Fibroblast of skin of scalp (primary cell): ENCODE measurements at regions not wholly inside any gene's neighbourhood (a gene's known extent, or its start where the extent isn't known, plus 50 kb on each side); places are given as distances from the start of the nearest gene placed in this dataset.
"Not testable (repeated sequence)": the region's sequence is repeated elsewhere in the genome, so short reads cannot be mapped to it uniquely, and the experiment has no call there.

Experiments
- DNase-seq: peaks from one replicate; pipeline ENCODE4 v3.0.0-alpha.2; 2013

GRCh38 chr3:75325716-75326115, 338.4 kb upstream of the FRG2C start:
- no peak for DNase-seq

DNA sequence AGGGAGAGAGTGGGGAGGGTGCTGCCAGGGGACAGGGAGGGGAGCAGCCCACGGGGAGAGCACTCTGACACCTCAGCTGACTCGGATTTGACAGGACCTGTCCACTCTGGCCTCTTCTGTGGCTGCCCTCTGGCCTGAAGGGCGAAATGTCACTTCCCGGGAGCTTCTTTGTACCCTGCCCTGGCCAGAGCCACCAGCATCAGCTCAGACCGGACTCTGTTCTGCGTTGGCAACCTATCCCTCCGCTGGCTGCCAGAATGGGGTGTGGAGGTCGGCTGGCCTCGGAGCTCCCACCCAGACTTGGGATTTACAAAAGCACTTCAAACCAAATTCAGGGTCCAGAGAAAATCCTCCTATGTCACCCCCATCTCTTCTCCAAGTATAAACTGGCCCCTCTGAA, 336.7 kb upstream of the FRG2C start:
- DNase-seq = no peak

DNA sequence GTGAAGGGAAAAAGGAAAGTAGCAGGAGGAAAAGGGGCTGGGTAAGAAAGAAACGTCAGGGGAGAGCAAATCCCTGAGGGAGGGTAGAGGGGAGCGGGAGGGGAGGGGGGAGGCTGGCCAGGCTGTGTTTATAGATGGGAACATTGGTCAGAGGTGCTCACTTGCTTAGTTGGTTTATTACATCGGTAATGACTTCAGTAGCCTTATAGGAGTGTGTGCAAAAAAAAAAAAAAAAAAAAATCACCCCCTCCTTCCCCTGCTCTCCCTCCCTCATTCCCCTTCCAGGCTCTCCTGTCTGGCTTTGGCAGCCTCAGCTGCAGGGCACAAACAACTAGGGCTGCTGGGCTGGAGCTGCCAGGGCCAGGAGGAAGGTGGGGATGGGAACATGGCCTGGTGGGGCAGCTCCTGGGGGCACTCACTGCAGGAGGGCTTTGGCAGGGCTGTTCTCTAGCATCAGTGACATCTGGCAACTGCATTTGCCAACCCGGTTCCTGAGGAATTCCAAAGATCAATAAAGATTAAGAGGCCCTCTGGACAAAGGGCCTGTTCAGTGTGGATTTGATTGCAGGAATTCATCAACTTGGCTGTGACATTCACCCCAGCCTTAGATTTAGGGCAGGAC, 334.5 kb upstream of the FRG2C start:
- no peak for DNase-seq

DNA sequence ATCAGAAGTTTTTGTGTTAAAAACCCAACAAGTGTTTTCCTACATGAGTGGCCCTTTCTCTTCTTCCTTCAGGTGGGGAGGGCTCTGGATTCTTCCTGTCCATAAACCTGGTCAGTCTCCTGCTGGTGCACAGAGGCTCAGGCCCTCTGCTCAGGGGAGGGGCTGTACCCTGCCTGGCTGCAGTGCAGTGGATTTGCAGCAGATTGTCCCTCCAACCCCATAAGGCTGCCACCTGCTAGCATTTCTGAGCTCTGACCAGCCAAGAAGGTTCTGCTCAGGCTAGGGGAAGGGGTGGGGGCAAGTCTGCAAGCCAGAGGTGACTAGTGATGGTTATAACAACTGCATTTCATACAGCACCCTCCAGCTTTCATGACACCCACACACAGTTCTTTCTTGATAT, 333.7 kb upstream of the FRG2C start:
- DNase-seq = not testable (repeated sequence)

DNA sequence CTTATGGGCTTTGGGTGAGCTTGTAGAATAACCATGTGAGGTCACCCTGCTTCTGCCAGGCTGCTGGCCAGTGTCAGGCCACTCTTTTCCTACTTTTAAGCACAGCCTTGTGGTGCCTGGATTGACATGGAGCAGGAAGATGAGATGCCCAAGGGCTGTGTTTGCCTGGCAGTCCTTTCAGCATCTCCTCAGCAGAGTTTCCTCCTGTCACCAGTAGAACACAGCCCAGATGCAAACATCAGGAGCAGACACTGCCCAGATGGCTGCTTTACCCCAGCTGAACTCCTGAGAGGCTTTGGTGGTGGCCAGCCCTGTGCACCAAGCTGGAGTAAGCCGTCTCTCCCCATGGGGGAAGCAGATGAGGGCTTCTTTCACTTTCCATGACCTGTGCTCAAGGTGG, 332.0 kb upstream of the FRG2C start:
- not testable (repeated sequence) for DNase-seq

GRCh38 chr3:75332794-75333193, 331.3 kb upstream of the FRG2C start:
- no peak for DNase-seq

GRCh38 chr3:75334299-75334698, 329.8 kb upstream of the FRG2C start:
- no peak for DNase-seq

DNA sequence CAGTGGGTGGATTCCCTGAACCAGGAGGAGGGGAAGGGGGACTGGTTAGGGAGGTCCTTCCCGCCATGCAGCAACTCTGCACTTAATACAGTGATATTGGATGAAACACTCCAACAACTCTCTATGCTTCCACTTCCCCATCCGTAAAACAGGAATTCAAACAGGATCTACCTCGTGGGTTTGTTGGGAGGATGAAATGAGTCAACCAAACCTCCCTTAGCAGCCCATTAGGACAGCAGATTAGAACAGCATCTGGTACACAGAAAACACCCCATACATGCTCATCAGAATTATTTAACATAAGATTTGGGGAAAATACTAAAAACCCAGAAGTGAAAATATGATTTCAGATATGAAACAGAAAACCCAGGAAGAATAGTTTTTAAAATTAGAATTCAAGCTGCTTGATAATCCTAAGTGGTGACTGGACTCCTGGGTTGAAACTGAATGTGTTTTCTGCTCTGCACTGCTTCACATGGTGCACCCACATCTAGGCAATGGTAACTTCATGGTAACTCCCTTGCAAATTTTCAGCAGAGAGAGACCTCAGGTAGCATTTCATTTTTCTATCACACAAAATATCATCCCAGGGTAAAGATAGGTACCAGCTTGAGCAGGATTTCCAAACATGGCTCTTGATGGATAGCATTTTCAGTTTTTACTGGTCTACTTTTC, 326.8 kb upstream of the FRG2C start:
- DNase-seq = no peak

DNA sequence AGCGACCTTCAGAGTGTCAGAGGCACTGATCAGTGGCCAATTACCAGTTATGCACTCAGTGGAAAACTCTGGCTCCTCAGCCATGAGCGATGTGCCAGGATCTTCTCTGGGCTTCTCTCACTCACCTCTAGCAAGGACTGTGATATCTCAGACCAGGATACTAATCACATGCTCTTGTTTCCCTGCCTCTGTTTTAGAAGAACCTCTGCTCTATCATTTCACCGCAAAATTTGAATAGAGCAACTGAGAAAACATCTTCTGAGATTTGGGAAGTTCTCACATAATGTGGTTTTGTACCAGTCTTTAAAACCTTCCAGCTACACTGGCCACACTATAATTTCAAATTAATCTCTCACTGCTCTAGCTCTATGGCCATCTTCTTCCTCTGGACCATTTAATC, 325.8 kb upstream of the FRG2C start:
- DNase-seq = no peak

GRCh38 chr3:75341324-75342067, 322.6 kb upstream of the FRG2C start:
- peak; percentile 11 for DNase-seq

GRCh38 chr3:75342425-75342824, 321.7 kb upstream of the FRG2C start:
- DNase-seq = no peak

DNA sequence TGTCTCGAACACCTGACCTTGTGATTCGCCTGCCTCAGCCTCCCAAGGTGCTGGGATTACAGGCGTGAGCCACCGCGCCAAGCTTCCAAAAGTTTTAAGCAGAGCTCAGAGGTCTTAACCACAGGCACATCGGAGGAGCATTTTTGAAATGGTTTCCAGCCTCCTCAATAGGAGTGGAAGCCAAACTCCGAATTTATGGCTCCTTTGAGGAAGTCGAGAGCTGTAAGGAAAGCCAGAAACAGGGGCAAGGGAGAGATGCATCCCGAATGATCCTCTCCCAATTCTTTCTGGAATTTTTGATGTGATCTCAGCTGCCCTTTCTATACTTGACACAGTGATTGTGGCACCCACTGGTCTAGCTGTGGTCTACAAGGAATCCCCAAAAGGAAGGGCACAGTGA, 313.6 kb upstream of the FRG2C start:
- DNase-seq = not testable (repeated sequence)

DNA sequence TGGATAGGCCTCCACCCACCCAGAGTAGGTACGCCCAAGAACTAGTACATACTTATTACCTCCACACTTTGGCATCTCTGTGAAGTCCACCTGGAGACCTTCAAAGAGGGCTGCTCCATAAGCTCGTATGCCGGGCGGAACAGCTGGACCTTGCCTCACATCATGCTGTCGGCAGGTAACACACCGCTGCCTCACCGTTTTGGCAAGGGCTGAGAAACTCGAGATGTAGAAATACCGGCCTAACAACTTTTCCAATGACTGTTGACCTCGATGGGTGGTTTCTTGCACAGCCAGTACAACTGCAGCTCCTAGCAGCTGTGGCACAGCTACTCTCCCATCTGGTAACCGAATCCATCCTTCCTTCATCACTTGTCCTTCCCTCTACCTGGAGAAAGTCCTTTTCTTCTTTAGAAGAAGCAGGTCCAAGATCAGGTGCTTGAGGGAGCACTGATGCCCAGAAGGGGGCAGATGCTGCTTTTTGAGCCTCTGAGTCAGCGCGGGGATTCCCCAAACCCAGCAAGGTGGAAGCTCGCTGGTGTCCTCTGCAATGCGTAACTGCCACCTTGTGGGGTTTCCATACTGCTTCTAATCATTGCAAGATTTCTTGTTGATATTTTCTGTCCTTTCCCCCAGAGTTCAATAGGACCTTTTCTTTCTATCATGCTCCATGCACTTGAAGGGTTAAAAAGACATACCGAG, 301.9 kb upstream of the FRG2C start:
- not testable (repeated sequence) for DNase-seq

DNA sequence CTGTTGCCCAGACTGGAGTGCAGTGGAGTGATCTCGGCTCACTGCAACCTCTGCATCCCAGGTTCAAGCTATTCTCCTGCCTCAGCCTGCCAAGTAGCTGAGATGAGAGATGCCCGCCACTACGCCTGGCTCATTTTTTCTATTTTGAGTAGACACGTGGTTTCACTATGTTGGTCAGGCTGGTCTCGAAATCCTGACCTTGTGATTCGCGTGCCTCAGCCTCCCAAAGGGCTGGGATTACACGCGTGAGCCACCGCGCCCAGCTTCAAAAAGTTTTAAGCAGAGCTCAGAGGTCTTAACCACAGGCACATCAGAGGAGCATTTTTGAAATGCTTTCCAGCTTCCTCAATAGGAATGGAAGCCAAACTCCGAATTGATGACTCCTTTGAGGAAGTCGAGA, 291.2 kb upstream of the FRG2C start:
- peak; percentile 8 for DNase-seq

GRCh38 chr3:75379840-75380239, 284.3 kb upstream of the FRG2C start:
- not testable (repeated sequence) for DNase-seq

GRCh38 chr3:75380276-75380771, 283.8 kb upstream of the FRG2C start:
- DNase-seq = no peak

DNA sequence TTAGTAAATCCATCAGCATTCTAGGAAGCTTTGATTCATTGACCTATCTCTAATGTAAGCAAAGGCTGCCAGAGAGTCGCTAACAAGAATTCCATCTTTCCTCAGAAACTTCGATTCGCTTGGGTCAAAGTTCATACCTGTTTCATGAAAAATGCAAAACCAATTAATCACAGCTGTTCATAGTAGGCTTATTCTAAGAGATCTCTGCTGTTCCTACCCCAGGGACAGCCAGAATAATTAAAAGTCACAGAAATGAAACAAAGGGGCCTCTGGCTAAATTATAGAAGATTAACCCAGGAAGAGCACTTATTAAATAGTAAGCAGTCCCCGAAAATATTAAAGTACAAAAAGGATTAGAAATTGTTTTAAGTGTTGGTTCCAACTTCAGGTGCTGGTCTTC, 280.1 kb upstream of the FRG2C start:
- not testable (repeated sequence) for DNase-seq

DNA sequence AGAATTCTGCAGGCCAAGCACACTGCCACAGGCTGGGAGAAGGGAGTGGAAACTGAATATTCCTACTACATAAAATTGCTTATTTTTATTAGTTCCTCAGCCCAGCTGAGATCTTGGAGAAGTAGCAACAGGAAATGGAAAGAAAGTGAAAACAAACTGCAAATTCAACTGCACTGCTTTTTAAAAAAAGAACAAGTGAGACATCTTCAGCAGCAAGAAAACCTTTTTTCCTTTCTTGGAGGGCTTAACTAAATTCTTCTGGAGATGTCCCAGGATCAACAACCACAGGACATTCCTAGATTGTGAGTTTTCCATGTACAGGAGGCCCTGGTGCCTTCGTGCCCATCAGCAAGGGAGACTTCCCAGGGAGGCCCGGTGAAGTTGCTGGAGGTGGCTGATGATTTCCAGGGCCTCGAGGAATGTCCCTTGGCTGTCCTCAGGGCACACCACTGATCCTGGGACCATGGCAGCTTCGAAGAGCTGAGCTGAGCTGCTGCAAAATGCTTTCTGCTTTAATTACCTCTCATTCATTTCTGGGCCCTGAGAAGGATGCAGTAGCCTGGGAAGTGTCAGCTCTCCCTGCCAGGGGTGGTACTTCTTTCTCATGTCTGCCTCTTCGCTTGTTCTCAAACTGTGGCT, 275.5 kb upstream of the FRG2C start:
- DNase-seq = peak; percentile 64

DNA sequence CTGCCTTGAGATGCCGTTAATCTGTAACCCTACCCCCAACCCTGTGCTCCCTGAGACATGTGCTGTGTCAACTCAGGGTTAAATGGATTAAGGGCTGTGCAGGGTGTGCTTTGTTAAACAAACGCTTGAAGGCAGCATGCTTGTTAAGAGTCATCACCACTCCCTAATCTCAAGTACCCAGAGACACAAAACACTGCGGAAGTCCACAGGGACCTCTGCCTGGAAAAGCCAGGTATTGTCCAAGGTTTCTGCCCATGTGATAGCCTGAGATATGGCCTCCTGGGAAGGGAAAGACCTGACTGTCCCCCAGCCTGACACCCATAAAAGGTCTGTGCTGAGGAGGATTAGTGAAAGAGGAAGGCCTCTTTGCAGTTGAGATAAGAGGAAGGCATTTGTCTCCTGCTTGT, 270.8 kb upstream of the FRG2C start:
- DNase-seq = not testable (repeated sequence)

- DNase-seq = not testable (repeated sequence)
Measured at GRCh38 chr3:75394102-75394501, 270.0 kb upstream of the FRG2C start.

DNA sequence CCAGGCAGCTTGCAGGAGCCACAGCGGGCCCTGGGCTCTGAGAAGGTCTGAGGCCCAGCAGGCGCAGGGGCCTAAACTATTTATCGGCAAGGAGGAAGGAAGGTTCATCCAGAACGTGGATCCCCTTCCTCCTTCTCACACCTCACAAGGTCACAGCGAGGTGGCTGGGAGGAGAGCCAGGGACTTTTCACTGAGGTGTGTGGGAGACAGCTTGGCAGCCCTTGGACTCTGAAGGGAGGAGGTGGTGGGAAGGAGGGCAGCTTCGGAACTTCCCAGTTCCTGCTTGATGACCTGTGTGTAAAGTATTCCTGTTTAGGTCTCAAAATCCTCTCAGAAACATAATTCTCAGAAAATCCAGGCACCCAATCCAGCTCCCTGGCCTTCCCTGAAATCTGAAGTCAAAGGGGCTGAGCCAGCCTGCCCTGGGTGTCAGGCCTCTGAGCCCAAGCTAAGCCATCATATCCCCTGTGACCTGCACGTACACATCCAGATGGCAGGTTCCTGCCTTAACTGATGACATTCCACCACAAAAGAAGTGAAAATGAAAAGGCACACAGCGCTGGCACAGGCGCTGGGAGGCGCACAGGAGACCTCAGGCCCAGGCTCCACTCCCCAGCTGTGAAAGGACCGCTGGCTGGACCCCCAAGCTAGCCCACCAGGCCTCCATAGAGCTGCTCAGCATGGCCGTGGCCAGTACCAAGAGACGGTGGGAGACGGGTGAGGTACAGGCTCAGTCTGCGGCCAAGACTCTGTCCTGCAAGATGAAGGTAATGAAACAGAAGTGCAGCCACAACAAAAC, 269.4 kb upstream of the FRG2C start:
- DNase-seq = not testable (repeated sequence)
